ENCODE measurements at regions not wholly inside any gene's neighbourhood (a gene's known extent, or its start where the extent isn't known, plus 50 kb on each side); places are given as distances from the start of the nearest gene placed in this dataset.

DNA sequence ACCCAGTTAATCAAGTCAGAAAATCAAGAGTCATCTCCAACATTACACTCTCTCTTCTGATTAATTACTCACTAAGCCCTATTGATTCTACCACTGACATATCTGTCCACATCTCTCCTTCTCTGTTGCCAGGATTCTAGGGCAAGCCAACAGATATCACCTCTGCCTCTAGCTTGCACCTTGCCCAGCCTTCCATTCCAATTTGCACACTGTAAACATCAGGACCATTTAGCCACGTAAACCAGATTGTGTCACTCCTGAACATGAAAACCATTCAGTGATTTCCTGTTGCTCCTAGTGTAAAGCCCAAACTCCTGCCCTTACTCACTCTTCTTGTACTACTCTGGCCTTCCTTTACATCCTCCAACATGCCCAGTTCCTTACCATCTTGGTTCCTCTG lies 68.0 kb upstream of the PLS3 start:
- Histone ChIP-seq H3K4me1 (ENCODE audit: control insufficient read depth, insufficient read depth, low read length) (no peaks in the 10 kb centered on the region), H3K4me3 (no peak overlapping the region), H3K9me3 (replicated peaks; ENCODE audit: control insufficient read depth, insufficient read depth, low read length) (no peaks in the 10 kb centered on the region), H3K4me2 (ENCODE audit: control insufficient read depth, insufficient read depth) (no peak overlapping the region), H2AFZ (ENCODE audit: control insufficient read depth, low read depth, low read length) (no peak overlapping the region), H3K79me2 (ENCODE audit: control insufficient read depth, insufficient read depth, low read length) (no peaks in the 10 kb centered on the region), H4K20me1 (ENCODE audit: control insufficient read depth, insufficient read depth) (0 out of 2 replicates have a peak, but pooled peaks cover 2% of the 10 kb centered on the region), H3K36me3 (ENCODE audit: control insufficient read depth in 2 of 2, insufficient read depth in 2 of 2, low read length in 1 of 2) (no peaks in the 10 kb centered on the region), H3K27ac (ENCODE audit: control insufficient read depth, insufficient read depth) (no peak overlapping the region), H3K27me3 (replicated peaks in 1 of 2; ENCODE audit: control insufficient read depth in 2 of 2, insufficient read depth in 2 of 2, low read length in 1 of 2) (no peaks in the 10 kb centered on the region), H3K9ac (ENCODE audit: control insufficient read depth, insufficient read depth, low read length) (no peak overlapping the region)
- ATAC-seq (no peak), DNase-seq (ENCODE audit: low read depth, low spot score) (no peak), FAIRE-seq (no peak)
- ChIA-PET SMC1A (ENCODE audit: uncharacterized antibody, unreplicated experiment) (interaction anchor here (0.7 to 2.0 kb wide), 2 partner anchors 14 to 103 kb away, joined by 3 to 4 read pairs; no protein-coding TSS in a partner anchor), RAD21 (ENCODE audit: unreplicated experiment) (no interaction called here), CTCF (no interaction called here), POLR2A (no interaction called here)
- WGBS (ENCODE audit: insufficient coverage, insufficient replicate concordance, low lambda C conversion rate, missing lambda C conversion rate): 0% methylated on average over 1 of the region's 1 CpG
- no TSS peak for BruUV-seq (replicated peaks)
- in situ Hi-C loops (cut with MboI): no loop called here
- TF ChIP-seq POLR2A (IDR thresholded peaks at IDR 0.05; ENCODE audit: low read depth, low read length) (no peak), RAD21 (IDR thresholded peaks at IDR 0.05; ENCODE audit: insufficient read depth, low read depth, low read length) (no peak), KLF5 (IDR thresholded peaks at IDR 0.05; ENCODE audit: partially characterized antibody) (no peak), CREB1 (IDR thresholded peaks at IDR 0.05; ENCODE audit: low read depth) (no peak), CHD2 (IDR thresholded peaks at IDR 0.05; ENCODE audit: borderline replicate concordance, low read depth, low read length) (no peak), SMAD1 (IDR thresholded peaks at IDR 0.05; ENCODE audit: low read depth, partially characterized antibody) (no peak), MTA2 (IDR thresholded peaks at IDR 0.05; ENCODE audit: low read depth) (no peak), IKZF2 (IDR thresholded peaks at IDR 0.05) (no peak), MTA3 (IDR thresholded peaks at IDR 0.05; ENCODE audit: borderline replicate concordance, low read length) (no peak), RBBP5 (conservative IDR thresholded peaks at IDR 0.05) (no peak), RELA (IDR thresholded peaks at IDR 0.05; ENCODE audit: borderline replicate concordance, partially characterized antibody) (no peak)
- TF ChIP-seq, protein P1, sequence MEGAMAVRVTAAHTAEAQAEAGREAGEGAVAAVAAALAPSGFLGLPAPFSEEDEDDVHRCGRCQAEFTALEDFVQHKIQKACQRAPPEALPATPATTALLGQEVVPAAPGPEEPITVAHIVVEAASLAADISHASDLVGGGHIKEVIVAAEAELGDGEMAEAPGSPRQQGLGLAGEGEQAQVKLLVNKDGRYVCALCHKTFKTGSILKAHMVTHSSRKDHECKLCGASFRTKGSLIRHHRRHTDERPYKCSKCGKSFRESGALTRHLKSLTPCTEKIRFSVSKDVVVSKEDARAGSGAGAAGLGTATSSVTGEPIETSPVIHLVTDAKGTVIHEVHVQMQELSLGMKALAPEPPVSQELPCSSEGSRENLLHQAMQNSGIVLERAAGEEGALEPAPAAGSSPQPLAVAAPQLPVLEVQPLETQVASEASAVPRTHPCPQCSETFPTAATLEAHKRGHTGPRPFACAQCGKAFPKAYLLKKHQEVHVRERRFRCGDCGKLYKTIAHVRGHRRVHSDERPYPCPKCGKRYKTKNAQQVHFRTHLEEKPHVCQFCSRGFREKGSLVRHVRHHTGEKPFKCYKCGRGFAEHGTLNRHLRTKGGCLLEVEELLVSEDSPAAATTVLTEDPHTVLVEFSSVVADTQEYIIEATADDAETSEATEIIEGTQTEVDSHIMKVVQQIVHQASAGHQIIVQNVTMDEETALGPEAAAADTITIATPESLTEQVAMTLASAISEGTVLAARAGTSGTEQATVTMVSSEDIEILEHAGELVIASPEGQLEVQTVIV (IDR thresholded peaks at IDR 0.05; ENCODE audit: borderline replicate concordance, partially characterized antibody): no peak
- TF ChIP-seq, protein P2, sequence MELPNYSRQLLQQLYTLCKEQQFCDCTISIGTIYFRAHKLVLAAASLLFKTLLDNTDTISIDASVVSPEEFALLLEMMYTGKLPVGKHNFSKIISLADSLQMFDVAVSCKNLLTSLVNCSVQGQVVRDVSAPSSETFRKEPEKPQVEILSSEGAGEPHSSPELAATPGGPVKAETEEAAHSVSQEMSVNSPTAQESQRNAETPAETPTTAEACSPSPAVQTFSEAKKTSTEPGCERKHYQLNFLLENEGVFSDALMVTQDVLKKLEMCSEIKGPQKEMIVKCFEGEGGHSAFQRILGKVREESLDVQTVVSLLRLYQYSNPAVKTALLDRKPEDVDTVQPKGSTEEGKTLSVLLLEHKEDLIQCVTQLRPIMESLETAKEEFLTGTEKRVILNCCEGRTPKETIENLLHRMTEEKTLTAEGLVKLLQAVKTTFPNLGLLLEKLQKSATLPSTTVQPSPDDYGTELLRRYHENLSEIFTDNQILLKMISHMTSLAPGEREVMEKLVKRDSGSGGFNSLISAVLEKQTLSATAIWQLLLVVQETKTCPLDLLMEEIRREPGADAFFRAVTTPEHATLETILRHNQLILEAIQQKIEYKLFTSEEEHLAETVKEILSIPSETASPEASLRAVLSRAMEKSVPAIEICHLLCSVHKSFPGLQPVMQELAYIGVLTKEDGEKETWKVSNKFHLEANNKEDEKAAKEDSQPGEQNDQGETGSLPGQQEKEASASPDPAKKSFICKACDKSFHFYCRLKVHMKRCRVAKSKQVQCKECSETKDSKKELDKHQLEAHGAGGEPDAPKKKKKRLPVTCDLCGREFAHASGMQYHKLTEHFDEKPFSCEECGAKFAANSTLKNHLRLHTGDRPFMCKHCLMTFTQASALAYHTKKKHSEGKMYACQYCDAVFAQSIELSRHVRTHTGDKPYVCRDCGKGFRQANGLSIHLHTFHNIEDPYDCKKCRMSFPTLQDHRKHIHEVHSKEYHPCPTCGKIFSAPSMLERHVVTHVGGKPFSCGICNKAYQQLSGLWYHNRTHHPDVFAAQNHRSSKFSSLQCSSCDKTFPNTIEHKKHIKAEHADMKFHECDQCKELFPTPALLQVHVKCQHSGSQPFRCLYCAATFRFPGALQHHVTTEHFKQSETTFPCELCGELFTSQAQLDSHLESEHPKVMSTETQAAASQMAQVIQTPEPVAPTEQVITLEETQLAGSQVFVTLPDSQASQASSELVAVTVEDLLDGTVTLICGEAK (IDR thresholded peaks at IDR 0.05; ENCODE audit: borderline replicate concordance): no peak
- TF ChIP-seq, protein P3, sequence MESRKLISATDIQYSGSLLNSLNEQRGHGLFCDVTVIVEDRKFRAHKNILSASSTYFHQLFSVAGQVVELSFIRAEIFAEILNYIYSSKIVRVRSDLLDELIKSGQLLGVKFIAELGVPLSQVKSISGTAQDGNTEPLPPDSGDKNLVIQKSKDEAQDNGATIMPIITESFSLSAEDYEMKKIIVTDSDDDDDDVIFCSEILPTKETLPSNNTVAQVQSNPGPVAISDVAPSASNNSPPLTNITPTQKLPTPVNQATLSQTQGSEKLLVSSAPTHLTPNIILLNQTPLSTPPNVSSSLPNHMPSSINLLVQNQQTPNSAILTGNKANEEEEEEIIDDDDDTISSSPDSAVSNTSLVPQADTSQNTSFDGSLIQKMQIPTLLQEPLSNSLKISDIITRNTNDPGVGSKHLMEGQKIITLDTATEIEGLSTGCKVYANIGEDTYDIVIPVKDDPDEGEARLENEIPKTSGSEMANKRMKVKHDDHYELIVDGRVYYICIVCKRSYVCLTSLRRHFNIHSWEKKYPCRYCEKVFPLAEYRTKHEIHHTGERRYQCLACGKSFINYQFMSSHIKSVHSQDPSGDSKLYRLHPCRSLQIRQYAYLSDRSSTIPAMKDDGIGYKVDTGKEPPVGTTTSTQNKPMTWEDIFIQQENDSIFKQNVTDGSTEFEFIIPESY (IDR thresholded peaks at IDR 0.05): no peak
- intact Hi-C loops (cut with micrococcal nuclease; ENCODE audit: unreplicated experiment): no loop called here
